GM18517 (cell line): ENCODE measurements at regions not wholly inside any gene's neighbourhood (a gene's known extent, or its start where the extent isn't known, plus 50 kb on each side); places are given as distances from the start of the nearest gene placed in this dataset.
"Not testable (repeated sequence)": the region's sequence is repeated elsewhere in the genome, so short reads cannot be mapped to it uniquely, and the experiment has no call there.

ENCODE experiments used
- ATAC-seq: cut with Tn5 transposase; IDR thresholded peaks from one replicate; pipeline ENCODE4 v1.9.1; 2021; ENCODE audit warnings: mild to moderate bottlenecking, moderate library complexity; ENCODE audit not compliant: unreplicated experiment

DNA sequence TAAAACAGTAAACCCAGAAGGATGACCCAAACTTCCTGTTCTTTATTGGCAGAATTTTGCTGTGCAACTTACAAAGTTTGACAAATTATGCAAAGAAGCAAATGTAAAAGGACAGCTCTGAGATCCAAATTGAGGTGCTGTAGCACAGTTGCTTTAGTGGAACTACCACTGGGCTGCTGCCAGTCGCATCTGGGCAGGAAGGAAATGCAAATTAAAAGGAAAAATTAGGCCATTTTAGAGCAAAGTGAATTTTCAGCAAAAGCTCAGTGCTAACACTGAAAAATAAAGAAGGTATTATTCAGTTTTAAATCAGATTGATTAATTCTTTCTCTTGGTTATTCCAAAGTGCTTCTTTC lies 104.5 kb downstream of the ZMAT3 start:
- ATAC-seq = no peak

DNA sequence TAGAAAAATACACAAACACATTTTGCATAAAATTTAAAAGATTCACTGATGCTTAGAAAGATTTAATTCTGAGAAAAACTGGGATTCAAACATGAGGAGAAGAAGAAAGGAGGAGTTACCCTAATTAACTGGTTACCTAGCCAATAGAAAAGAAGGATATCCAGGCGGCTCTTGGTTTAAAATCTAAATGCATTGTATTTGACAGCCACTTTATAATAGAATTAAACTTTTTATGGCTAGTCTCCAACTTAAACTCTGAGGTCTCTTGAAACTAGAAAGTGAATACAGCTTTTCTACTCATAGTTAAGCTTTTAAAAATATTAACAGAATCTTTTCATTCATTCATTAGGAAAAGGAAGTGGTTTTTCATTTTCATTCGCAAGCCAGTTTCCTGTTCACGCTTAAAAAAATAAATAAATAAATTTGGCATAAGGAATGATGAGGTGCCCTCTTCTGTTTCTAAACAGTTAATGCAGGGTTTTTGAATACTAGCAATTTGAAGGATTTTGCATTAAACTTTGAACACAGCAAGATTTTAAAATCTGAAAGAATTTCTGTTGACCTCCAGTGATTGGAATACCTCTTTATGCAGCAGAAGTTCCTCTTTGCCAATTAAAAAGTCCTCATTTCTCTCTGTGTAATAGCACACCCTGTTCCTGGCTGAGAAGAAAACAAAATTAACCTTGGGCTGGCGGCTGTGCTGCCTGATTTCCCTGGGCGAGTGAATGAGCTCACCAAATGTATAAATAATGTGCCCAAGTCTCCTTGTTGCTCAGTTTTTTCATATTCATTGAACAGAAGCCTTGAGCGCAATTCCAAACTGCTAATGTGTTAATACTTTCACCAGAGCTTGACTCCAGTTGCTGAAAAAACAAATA lies 105.1 kb downstream of the ZMAT3 start:
- peak; percentile 45 for ATAC-seq

DNA sequence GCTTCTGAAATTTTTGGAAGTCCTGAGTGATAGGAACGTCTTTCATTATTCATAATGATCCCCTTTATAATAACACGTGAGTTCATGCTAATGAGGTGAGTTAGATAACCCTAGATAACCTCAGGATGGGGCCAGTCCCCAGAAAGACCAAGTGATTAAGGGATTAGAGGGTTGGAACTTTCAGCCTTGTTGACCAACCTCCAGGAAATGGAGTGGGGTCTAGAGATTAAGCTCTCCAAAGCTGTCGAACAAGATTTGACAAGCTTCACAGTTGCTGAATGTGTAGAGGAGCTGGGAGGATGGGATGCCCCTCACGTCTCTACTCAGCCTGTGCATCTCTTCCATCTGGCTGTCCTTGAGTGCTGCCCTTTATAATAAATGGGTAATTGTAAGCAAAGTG lies 107.1 kb downstream of the ZMAT3 start:
- no peak for ATAC-seq

DNA sequence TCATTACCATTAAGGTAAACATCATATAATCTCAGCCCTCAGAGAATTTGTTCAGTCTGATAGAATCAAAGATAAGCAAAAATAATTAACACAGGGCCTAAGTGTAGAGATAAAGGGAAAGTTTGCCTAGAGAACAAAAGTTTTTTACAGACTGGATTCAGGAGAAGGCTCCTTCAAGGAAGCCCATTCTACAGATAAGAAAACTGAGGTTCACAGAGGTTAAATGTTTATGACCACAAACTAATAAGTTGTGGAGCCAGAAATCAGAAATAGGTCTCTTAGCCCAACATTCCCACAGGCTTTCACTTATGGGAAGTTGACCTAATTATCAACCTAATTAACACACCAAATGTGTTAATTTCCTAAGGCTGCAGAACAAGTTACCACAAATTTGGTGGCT lies 110.7 kb downstream of the ZMAT3 start:
- no peak for ATAC-seq

DNA sequence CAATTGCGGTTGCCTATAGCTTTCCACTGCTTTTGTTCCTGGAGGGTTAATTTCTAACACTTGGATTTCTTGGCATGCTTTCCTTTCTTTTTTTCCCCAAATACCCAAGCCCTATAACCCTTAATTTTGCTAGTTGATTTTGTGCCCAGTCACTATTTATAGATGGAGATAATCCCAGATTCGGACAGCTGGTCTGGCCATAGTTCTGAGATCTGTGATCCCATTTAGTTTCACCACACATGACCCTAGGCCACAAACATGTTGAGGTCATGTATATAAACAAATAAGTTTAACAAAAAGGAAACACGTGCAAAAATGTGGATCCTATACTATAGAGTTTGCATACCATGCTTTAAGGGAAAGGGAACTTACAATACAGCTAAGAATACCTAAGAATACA lies 111.4 kb downstream of the ZMAT3 start:
- no peak for ATAC-seq

DNA sequence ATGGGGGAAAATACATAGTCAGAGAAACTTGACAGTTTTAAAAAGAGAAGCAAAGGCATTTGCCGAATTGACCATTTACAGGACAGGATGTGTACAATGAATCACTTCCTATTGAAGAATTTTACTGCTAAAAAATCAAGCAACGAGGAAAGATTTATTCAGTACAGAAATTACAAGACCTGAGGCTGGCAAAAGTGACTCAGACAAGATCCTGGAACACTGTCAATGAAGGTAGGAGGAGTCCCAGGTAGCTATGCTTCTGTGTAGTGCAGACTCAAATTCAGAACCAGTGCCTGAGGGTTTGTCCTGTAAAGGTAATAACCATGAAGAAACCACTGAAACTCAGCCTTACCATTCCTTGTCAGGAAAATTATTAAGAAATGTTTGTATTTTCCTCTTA lies 120.9 kb downstream of the ZMAT3 start:
- no peak for ATAC-seq

DNA sequence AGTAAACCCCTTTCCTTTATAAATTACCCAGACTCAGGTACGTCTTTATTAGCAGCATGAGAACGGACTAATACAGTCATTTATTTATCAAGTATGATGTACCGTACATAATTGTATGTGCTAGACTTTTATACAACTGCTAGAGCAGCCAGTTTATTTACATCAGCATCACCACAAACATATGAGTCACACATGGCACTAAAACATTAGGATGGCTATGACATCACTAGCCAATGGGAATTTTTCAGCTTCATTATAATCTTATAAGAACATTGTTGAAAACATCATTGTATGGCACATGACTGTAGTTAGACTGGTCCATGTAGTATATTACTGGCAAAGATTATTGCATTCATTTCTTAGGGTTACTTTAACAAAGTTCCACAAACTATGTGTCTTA lies 121.7 kb downstream of the ZMAT3 start:
- ATAC-seq = no peak

DNA sequence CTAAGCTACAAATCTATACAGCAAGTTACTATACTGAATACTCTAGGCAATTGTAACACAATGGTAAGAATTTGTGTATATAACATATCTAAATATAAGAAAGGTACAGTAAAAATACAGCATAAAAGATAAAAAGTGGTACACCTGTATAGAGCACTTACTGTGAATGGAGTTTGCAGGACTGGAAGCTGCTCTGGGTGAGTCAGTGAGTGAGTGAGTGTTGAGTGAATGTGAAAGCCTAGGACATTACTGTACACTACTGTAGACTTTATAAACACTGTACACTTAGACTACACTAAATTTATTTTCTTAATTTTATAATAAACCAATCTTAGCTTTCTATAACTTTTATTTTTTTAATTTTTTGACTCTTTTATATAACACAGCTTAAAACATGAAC lies 123.1 kb downstream of the ZMAT3 start:
- ATAC-seq = no peak

DNA sequence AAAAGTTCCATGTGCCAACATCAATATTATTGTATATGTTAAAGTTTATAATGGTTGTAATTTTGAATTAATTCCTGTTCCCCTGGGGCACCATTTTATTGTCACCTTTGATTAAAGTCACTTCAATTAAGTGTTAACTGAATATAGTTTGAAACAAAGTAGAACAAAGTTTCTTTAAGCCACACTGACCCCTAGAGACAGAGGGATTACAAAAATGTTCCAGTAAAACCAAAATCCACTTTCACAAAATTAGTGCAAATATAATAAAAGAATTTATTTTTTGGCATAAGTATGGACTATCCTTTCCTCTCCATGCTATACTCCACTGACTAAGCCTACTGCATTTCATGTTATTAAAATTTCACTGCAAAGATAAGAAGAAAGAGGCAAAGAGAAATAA lies 123.9 kb downstream of the ZMAT3 start:
- no peak for ATAC-seq

DNA sequence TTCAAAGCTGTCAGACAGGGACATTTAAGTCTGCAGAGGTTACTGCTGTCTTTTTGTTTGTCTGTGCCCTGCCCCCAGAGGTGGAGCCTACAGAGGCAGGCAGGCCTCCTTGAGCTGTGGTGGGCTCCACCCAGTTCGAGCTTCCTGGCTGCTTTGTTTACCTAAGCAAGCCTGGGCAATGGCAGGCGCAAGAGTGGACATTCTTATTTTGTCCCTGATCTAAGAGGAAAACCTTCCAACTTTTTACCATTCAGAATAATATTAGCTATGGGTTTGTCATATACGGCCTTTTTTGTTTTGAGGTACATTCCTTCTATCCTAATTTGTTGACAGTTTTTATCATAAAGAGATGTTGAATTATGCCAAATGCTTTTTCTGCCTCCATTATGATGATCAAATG lies 129.3 kb downstream of the ZMAT3 start:
- not testable (repeated sequence) for ATAC-seq

DNA sequence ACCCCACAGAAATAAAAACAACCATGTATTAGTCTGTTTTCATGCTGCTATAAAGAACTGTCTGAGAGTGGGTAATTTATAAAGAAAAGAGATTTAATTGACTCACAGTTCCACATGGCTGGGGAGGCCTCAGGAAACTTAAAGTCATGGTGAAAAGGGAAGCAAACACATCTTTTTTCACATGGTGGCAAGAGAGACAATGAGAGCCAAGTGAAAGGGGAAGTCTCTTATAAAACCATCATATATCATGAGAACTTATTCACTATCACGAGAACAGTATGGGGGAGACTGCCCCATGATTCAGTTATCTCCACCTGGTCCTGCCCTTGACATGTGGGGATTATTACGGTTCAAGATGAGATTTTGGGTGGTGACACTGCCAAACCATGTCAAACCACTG lies 141.5 kb downstream of the ZMAT3 start:
- no peak for ATAC-seq

DNA sequence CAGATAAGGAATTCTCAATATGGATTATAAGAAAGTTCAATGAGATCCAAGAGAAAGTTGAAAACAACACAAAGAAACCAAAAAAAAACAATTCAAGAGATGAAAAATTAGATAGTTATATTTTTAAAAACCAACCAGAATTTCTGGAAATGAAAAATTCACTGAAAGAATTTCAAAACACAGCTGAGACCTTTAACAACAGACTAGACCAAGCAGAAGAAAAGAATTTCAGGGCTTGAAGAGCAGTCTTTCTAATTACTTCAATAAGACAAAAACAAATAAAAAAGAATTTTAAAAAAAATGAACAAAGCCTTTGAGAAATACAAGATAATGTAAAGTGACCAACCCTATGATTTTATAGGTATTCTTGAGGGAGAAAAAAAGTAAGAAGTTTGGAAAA lies 155.4 kb downstream of the ZMAT3 start:
- no peak for ATAC-seq

DNA sequence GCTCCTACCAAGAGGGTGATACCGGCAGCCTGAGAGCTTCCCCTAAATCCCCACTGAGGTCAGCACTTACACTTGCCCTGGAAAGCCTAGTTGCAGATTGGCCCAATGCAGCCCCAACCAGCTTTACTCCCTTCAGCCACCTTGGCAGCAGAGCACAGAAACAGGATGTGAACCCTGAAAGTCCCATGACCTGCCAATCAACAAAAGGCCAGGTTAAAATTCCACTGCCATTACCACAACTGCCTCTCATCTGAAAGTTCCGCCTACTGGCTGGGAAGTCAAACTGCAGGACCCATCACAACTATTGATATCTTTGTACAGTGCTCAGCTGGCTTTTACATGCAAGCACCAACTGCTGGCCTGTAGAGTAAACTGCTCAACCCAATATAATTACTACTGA lies 156.2 kb downstream of the ZMAT3 start:
- ATAC-seq = peak; percentile 63

DNA sequence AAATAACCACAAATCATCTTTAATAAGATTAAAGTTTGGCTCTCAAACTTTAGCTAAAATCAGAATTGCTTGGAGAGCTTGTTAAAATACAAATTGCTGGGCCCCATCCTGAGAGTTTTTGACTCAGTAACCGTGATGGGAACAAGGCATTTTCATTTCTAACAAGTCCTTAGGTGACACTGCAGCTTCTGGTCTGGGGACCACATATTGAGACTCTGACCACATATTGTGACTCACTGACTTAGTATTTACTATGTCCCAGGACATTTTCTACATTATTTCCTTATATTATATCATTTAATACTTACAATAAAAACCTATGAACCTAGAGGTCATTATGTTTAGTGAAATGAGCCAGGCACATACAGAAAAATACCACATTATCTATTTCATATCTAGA lies 164.5 kb downstream of the ZMAT3 start:
- ATAC-seq = no peak

DNA sequence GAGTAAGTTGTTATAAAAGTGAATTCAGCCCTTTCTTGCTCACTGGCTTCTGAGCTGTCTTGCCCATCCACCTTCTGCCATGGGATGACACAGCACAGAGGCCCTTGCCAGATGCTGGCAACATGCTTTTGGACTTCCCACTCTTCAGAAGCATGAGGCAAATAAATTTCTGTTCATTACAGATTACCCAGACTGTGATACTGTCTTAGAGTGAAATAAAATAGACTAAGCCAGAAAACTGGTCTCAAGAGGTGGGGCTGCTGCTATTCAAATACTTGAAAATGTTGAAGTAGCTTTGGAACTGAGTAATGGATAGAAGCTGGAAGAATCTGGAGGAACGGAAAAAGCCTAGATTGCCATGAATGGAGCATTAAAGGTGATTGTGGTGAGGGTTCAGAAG lies 170.4 kb downstream of the ZMAT3 start:
- no peak for ATAC-seq

DNA sequence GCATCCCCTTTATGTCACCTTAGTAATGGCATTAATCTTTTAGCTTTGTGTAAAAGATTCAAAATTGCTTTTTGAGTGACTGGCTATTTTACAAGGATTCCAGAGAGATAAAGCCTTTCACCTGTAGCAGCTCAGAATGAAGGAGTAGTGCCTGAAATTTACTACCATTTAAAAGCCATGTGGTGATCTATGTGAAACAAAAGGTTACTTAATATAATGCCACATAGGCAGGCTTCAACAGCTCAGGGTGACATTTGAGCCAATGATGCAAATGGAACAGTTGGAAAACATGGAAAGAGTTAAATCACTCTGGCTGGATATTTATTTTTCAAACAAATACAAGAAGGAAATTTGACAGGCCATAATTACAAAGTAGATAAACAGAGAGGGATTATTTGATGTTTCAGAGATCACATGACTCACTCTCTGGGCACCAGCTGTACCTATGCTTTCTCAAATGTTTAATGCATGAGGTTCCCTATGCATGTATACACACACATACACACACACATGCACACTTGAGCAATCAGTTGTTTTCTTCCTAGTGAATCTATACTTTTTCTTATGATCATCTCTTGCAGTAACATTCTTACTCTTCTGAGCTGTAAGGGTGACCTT lies 171.5 kb downstream of the ZMAT3 start:
- ATAC-seq = no peak

DNA sequence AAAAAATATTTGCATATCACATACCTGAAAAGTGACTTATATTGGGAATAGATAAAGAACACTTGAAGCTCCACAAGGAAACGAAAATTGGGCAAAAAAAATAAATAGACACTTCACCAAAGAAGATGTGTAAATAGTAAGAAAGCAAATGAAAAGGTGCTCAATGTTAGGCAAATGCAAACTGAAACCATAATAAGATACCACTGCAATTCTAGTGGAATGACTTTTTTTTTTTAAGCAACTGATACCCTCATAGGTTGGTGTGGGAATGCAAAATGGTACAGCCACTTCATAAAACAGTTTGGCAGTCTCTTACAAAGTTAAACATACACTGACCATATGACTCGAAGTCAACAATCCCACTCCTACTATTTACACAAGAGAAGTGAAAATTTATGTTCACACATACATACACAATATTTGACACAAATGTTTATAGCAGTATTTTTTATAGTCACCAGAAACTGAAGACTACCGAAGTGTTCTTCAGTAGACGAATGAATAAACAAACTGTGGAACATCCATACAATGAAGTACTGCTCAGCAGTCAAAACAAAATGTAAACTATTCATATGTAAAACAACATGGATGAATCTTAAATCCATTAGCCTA lies 176.3 kb downstream of the ZMAT3 start:
- no peak for ATAC-seq
